Activated CD4-positive, alpha-beta T cell treated with anti-CD3 and anti-CD28 coated beads for 1 hour (primary cell): ENCODE measurements at regions not wholly inside any gene's neighbourhood (a gene's known extent, or its start where the extent isn't known, plus 50 kb on each side); places are given as distances from the start of the nearest gene placed in this dataset.

Source experiments
- DNase-seq: peaks from one replicate; pipeline ENCODE4 v3.0.0-alpha.2; 2020

- DNase-seq: no peak
These were observed 998.1 kb upstream of the TMEM132C start for GRCh38 chr12:127268706-127269425.

GRCh38 chr12:127270193-127270592 is 996.8 kb upstream of the TMEM132C start:
- DNase-seq: no peak

GRCh38 chr12:127271776-127272175 is 995.2 kb upstream of the TMEM132C start:
- DNase-seq: no peak

DNA sequence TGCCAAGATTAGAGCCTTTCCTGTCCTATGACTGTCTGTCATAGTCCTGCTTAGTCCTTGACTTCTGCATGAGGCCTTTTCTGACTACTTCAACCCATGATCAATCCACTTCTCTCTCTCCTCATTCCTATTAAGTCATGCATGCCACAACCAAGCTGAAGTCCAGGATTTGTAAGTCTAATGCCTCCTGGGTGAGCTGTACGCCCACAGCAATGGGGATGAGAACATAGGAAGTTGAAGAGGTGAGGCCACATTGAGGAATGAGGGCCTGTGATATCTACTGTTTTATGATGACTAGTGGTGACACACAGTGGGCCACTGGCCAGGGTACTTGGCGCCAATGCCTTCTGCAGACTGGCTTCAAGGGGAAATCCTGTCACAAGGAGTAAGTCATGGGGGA is 994.1 kb upstream of the TMEM132C start:
- no peak for DNase-seq

DNA sequence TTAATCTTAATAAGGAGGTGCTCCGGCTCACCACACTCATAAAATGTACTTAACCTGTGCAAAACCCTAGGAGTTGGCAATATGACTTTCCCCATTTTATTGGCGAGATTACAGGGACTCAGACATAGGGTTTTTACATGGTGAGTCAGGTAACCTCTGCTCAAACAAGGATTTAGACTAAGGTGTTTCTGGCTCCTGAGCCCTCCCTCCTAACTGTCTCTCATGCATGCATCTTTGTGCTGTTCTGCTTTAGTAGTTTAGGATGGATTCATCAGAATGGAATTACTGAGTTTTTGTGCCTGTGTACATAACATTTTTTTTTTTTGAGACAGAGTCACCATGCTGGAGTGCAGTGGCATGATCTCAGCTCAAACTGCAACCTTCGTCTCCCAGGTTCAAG is 993.3 kb upstream of the TMEM132C start:
- DNase-seq: no peak

DNA sequence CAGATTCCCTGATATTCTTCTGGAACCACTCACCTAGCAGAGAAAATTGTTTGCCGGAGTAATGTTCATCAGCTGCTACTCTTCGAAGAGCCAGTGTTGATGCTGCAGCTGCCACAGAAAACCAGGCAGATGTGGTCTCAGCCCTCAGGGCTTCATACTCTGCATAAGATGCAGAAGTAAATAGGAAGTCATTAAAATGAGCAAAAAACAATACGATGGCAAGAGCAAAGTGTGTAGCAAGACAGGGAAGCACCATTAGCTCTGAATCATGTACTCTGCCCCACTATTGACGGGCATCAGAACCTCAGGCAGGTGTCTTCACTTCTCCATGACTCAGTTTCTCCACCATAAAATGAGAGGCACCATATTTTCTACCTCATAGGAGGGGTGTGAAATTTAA is 991.6 kb upstream of the TMEM132C start:
- DNase-seq: no peak

GRCh38 chr12:127277882-127278281 is 989.1 kb upstream of the TMEM132C start:
- DNase-seq: no peak

- no peak for DNase-seq
These were observed 988.6 kb upstream of the TMEM132C start for GRCh38 chr12:127278351-127278750.

DNA sequence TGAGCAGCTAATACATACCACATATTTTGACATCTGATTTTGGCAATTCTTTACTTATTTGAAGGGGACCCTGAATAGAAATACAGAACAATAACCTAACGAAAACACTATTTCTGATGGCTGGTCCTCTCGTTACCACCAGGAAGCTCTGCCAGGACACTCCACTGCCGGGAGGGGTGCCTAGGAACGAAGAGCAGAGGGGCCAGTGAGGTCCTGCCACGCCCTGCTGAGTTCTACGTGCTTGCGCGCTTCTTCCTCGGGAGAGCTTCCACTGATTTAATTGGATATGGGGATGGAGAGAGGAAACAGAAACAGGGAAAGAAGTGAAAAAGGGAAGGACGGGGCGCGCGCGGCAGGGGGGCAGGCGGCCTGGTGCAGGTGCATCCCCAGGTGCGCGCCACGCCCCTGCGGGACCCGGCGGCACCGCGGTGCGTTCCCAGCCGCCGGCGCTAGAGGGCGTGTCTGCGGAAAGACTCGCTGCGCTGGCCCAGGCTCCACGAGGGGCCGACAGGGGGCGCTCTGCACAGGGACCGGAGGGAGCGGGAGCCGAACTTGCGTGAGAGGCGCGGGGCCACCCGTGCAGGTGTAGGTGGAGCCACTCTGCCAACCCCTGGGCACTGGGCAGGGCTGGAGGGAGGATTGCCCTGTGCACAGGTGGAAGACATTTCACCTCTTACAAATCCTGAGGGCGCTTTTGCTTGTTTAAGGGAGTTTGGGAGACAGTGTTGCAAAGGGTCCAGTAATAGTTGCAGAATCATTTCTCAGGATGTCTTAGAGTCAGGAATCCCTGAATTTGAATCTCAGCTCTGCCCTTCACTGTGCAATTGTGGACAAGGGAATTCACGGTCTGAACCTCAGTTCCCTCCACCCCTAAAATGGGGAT is 986.3 kb upstream of the TMEM132C start:
- peak; percentile 37 for DNase-seq

GRCh38 chr12:127282786-127283565 is 984.0 kb upstream of the TMEM132C start:
- DNase-seq: no peak

DNA sequence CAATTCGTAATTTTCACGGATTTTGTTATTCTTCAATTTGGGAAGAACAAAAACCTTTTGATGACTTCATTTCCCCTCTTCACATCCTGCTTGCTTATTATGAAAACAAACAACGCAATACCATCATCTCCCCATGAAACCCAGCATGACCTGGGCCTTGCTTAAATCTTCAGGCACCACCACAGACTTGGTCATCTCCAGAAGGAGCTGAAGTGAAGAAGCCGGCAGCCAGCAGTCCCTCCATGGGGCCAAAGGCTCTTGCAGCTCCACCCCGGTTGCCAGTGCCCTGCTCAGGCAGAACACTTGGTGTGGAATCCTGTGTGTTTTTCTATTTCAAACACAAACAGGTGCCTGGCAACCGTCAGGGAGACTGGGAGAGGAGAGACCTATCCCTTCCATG is 982.9 kb upstream of the TMEM132C start:
- no peak for DNase-seq

- DNase-seq: no peak
These were observed 982.0 kb upstream of the TMEM132C start for GRCh38 chr12:127284870-127285431.

- DNase-seq: no peak
These were observed 980.7 kb upstream of the TMEM132C start for GRCh38 chr12:127286281-127286680.

- DNase-seq: no peak
These were observed 979.7 kb upstream of the TMEM132C start for GRCh38 chr12:127287256-127287655.

GRCh38 chr12:127290251-127290650 is 976.7 kb upstream of the TMEM132C start:
- no peak for DNase-seq

DNA sequence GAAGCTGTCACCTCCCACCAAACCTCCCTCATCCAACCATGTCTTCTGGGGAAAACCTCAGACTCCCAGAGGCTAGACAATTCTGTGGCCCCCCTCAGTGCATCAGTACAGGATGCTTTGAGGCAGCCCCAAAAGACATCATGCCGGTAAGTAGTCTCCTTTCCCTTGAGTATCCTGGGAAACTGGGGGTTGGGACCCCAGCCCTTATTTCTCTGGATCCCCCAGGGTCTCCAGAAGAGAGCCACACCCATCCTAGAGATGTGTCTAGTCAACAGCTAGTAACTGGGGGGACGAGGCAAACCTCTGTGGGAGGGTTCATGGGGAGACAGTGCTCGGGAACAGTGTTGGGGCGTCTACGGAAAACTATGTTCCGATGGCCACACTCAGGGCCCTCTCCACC is 974.2 kb upstream of the TMEM132C start:
- no peak for DNase-seq

GRCh38 chr12:127293507-127294310 is 973.3 kb upstream of the TMEM132C start:
- DNase-seq: peak; percentile 24

DNA sequence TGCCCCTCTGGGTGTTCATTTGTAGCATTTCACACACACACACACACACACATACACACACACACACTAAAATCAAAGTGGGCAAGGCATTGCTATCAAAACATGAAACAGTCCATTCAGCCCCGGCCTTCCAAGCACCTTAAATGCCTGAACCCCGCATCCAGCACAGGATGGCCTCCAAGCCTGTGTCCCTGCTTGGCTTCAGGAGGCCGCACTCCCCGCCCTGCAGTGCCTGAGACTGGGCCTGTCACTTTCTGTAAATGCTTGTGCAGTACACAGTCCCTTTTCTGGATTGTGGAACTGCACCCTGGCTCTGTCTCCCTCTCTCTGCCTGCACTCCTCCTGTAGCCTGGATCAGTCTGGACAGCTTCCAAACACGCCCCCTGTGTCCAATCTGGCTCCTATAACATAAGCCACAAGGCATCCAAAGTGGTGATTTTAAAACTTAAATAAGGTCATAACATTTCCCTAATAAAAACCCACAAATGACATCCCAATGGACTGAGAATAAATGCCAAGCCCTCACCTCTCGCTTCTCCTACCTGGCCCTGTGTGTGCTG is 972.2 kb upstream of the TMEM132C start:
- DNase-seq: no peak

- no peak for DNase-seq
These were observed 971.3 kb upstream of the TMEM132C start for GRCh38 chr12:127295630-127296029.

DNA sequence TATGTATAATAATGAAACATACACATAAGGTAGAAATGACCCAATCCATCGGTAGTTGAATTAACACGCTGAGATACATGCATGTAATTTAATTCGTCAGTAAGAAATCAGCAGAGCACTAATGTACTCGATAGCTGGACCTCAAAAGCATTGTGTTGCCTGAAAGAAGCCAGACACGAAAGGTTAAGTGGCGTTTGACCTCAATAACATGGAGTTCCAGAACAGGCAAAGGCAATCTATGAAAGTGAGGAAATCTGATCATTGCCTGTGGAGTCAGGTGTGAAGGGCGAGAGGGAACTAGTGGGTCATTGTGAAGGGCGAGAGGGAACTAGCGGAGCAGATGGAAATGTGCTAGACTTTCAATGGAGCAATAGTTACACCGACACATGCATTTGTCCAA is 970.4 kb upstream of the TMEM132C start:
- no peak for DNase-seq

- no peak for DNase-seq
These were observed 969.6 kb upstream of the TMEM132C start for GRCh38 chr12:127297327-127297726.

- no peak for DNase-seq
These were observed 966.9 kb upstream of the TMEM132C start for GRCh38 chr12:127300075-127300474.
